A673 (cell line): ENCODE measurements at regions not wholly inside any gene's neighbourhood (a gene's known extent, or its start where the extent isn't known, plus 50 kb on each side); places are given as distances from the start of the nearest gene placed in this dataset.

Experiments
- EZH2 ChIP-seq: fragments of 200-600 bp; sonication (generic); IDR thresholded peaks from 2 replicates; pipeline ENCODE4 v1.6.1; 2017; ENCODE audit warnings: borderline replicate concordance, low read depth, mild to moderate bottlenecking, mixed read lengths, antibody characterized with exemption, low read length; ENCODE audit not compliant: poor library complexity, severe bottlenecking
- TF ChIP-seq, protein P1 (sequence below): fragments of 300-800, 200-600 bp; sonication (generic); conservative IDR thresholded peaks from 2 replicates; pipeline ENCODE4 v1.5.1; 2017; ENCODE audit warnings: low read depth, mild to moderate bottlenecking, antibody characterized with exemption, low read length, moderate library complexity, mixed read lengths

DNA sequence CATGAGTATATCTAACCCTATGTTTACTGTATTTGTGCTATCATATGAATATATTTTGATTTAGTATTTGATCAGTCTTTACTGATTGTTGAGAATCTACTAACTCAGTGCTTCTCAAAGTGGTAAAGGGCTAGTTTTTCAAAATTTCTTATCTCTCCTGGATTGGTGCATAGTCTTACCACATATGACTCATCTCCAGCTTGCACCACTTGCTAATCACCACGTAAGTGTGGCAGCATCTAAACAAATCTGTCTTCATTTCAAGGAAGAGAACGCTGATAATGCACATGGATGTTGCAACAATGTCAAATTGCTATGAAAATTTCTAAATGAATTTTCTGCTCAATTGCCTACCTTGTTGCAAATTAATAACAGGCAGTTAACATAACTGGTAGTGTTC lies 299.5 kb downstream of the PAX1 start:
- TF ChIP-seq, protein P1, sequence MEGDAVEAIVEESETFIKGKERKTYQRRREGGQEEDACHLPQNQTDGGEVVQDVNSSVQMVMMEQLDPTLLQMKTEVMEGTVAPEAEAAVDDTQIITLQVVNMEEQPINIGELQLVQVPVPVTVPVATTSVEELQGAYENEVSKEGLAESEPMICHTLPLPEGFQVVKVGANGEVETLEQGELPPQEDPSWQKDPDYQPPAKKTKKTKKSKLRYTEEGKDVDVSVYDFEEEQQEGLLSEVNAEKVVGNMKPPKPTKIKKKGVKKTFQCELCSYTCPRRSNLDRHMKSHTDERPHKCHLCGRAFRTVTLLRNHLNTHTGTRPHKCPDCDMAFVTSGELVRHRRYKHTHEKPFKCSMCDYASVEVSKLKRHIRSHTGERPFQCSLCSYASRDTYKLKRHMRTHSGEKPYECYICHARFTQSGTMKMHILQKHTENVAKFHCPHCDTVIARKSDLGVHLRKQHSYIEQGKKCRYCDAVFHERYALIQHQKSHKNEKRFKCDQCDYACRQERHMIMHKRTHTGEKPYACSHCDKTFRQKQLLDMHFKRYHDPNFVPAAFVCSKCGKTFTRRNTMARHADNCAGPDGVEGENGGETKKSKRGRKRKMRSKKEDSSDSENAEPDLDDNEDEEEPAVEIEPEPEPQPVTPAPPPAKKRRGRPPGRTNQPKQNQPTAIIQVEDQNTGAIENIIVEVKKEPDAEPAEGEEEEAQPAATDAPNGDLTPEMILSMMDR, result no peak
- TF ChIP-seq EZH2, result no peak
